A673 (cell line): ENCODE measurements at regions not wholly inside any gene's neighbourhood (a gene's known extent, or its start where the extent isn't known, plus 50 kb on each side); places are given as distances from the start of the nearest gene placed in this dataset.

Experiments used
- EZH2 ChIP-seq: fragments of 200-600 bp; sonication (generic); IDR thresholded peaks from 2 replicates; pipeline ENCODE4 v1.6.1; 2017; ENCODE audit warnings: borderline replicate concordance, low read depth, mild to moderate bottlenecking, mixed read lengths, antibody characterized with exemption, low read length; ENCODE audit not compliant: poor library complexity, severe bottlenecking
- TF ChIP-seq, protein P1 (sequence below): fragments of 300-800, 200-600 bp; sonication (generic); conservative IDR thresholded peaks from 2 replicates; pipeline ENCODE4 v1.5.1; 2017; ENCODE audit warnings: low read depth, mild to moderate bottlenecking, antibody characterized with exemption, low read length, moderate library complexity, mixed read lengths

DNA sequence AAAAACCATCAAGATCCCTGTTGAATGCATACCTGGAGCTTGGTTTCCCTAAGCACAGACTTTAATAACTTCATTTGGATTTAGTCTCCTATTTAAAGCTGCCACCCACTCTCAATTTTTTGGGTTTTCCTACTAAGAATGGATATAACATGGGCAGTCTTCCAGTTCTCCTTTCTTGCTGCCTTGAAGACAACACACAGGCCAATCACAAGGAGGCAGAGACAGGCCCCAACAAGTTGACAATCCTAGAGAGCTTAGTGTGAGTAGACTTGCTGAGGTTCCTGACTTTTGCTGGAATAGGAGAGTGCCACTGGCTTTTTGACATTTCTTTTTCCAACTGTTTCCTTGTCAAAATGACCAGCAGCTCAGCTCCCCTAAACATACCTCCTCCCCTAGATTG is 112.3 kb upstream of the ESR1 start:
- TF ChIP-seq EZH2 = no peak
- TF ChIP-seq, protein P1, sequence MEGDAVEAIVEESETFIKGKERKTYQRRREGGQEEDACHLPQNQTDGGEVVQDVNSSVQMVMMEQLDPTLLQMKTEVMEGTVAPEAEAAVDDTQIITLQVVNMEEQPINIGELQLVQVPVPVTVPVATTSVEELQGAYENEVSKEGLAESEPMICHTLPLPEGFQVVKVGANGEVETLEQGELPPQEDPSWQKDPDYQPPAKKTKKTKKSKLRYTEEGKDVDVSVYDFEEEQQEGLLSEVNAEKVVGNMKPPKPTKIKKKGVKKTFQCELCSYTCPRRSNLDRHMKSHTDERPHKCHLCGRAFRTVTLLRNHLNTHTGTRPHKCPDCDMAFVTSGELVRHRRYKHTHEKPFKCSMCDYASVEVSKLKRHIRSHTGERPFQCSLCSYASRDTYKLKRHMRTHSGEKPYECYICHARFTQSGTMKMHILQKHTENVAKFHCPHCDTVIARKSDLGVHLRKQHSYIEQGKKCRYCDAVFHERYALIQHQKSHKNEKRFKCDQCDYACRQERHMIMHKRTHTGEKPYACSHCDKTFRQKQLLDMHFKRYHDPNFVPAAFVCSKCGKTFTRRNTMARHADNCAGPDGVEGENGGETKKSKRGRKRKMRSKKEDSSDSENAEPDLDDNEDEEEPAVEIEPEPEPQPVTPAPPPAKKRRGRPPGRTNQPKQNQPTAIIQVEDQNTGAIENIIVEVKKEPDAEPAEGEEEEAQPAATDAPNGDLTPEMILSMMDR = no peak
